HepG2 (cell line): ENCODE measurements at regions not wholly inside any gene's neighbourhood (a gene's known extent, or its start where the extent isn't known, plus 50 kb on each side); places are given as distances from the start of the nearest gene placed in this dataset.

Experiments
- ATAC-seq: fragments of 200-7000 bp; cut with Tn5 transposase; 3 replicates; pipeline ENCODE4 v1.9.1; 2020; ENCODE audit warnings: mild to moderate bottlenecking, moderate library complexity
- BruUV-seq: library from RNA; stranded (reverse); fragments of 400-500 nt; replicated peaks from 2 replicates; lab custom pipeline; 2021; lab: Mats Ljungman, UMichigan
- CTCF ChIA-PET: fragments of 300-600 bp; formaldehyde crosslinking; extraction: SDS; loops from one replicate; lab custom pipeline; 2021; ENCODE audit warnings: low total read pairs, inconsistent platforms, low intra/inter-chr PET ratio; lab: Yijun Ruan, JAX
- POLR2A ChIA-PET: fragments of 350-600 bp; sonication (Branson Sonifier 250); formaldehyde crosslinking; loops from one replicate; lab custom pipeline; 2020; ENCODE audit warnings: antibody characterized with exemption, inconsistent platforms; lab: Yijun Ruan, JAX
- DNase-seq: peaks from one replicate; pipeline ENCODE4 v3.0.0-alpha.2; 2015; ENCODE audit warnings: low spot score
- FAIRE-seq: peaks from 3 replicates; lab custom pipeline; 2011; peaks lifted over from hg19 to GRCh38; lab: Jason Lieb, UNC
- H2AFZ ChIP-seq: one replicate; pipeline ENCODE4 v1.6.1; 2011; ENCODE audit warnings: low read length, inconsistent platforms
- H3K27ac ChIP-seq: fragments of 300-600 bp; 3 replicates; pipeline ENCODE4 v1.8.0; 2011; ENCODE audit warnings: mixed run types, mild to moderate bottlenecking, mixed read lengths, low read length, inconsistent platforms; ENCODE audit not compliant: insufficient read depth; ENCODE audit errors: extremely low read length
- H3K27me3 ChIP-seq, 2 experiments: fragments of 200-600 bp in 1 of 2; 2 replicates in 1 of 2; 3 replicates in 1 of 2; pipeline versions ENCODE4 v1.6.0 to v1.8.0; 2011; ENCODE audit warnings: low read length in 2 of 2, mild to moderate bottlenecking in 2 of 2, moderate library complexity in 2 of 2, inconsistent platforms in 1 of 2; ENCODE audit not compliant: insufficient read depth in 2 of 2, control insufficient read depth in 1 of 2
- H3K36me3 ChIP-seq, 2 experiments: fragments of 200-600 bp in 1 of 2; replicated peaks in 1 of 2; 2 replicates in 1 of 2; 3 replicates in 1 of 2; pipeline versions ENCODE4 v1.5.1 to v1.8.0; 2011; ENCODE audit warnings: low read length in 2 of 2, inconsistent platforms in 1 of 2; ENCODE audit not compliant: insufficient read depth in 2 of 2, control insufficient read depth in 1 of 2
- H3K4me1 ChIP-seq: 2 replicates; pipeline ENCODE4 v1.5.1; 2012; ENCODE audit warnings: low read length, inconsistent platforms; ENCODE audit not compliant: insufficient read depth
- H3K4me2 ChIP-seq: 2 replicates; pipeline ENCODE4 v1.6.0; 2011; ENCODE audit warnings: low read depth, low read length, inconsistent platforms
- H3K4me3 ChIP-seq, 3 experiments: fragments of 200-600 bp in 1 of 3; sonication (generic), shearing (Covaris generic) in 1 of 3; replicated peaks in 1 of 3; 2 replicates each; pipeline ENCODE4 v1.5.1; 2011 to 2016; ENCODE audit warnings: low read length in 3 of 3, inconsistent platforms in 2 of 3, low read depth in 2 of 3, mild to moderate bottlenecking in 2 of 3, control low read depth in 1 of 3, mixed read lengths in 1 of 3; ENCODE audit not compliant: insufficient read depth in 1 of 3
- H3K79me2 ChIP-seq: one replicate; pipeline ENCODE4 v1.6.1; 2011; ENCODE audit warnings: low read length, inconsistent platforms; ENCODE audit not compliant: insufficient read depth
- H3K9ac ChIP-seq: 2 replicates; pipeline ENCODE4 v1.6.0; 2011; ENCODE audit warnings: mild to moderate bottlenecking, low read depth, low read length, inconsistent platforms; ENCODE audit not compliant: insufficient read depth
- H3K9me3 ChIP-seq: 2 replicates; pipeline ENCODE4 v1.5.1; 2012; ENCODE audit warnings: mild to moderate bottlenecking, low read length
- H4K20me1 ChIP-seq: 2 replicates; pipeline ENCODE4 v1.6.0; 2011; ENCODE audit warnings: inconsistent platforms, mild to moderate bottlenecking, low read length, moderate library complexity; ENCODE audit not compliant: insufficient read depth
- HNRNPUL1 ChIP-seq: fragments of 200-400 bp; formaldehyde crosslinking; IDR thresholded peaks from 2 replicates; pipeline ENCODE4 v1.6.1; 2017; ENCODE audit warnings: low read depth, mild to moderate bottlenecking, low read length, moderate library complexity
- MTA3 ChIP-seq: sonication (generic); formaldehyde crosslinking; IDR thresholded peaks from 2 replicates; pipeline ENCODE4 v1.4.0; 2020; ENCODE audit warnings: missing genetic modification reagents
- NFRKB ChIP-seq: fragments of 450-650 bp; IDR thresholded peaks from 2 replicates; pipeline ENCODE4 v1.6.1; 2017
- ONECUT2 ChIP-seq: sonication (generic); formaldehyde crosslinking; IDR thresholded peaks from 2 replicates; pipeline ENCODE4 v1.4.0; 2020; ENCODE audit warnings: missing genetic modification reagents
- PRMT3 ChIP-seq: sonication (generic); formaldehyde crosslinking; IDR thresholded peaks from 2 replicates; pipeline ENCODE4 v1.8.1; 2022; ENCODE audit warnings: low read depth, mild to moderate bottlenecking, moderate library complexity, missing genetic modification reagents, borderline replicate concordance
- RFX1 ChIP-seq: fragments of 450-650 bp; IDR thresholded peaks from 2 replicates; pipeline ENCODE4 v1.6.1; 2017
- SMAD1 ChIP-seq: sonication (generic); formaldehyde crosslinking; IDR thresholded peaks from 2 replicates; pipeline ENCODE4 v1.4.0; 2020; ENCODE audit warnings: missing genetic modification reagents, low read depth, mild to moderate bottlenecking, borderline replicate concordance
- ZNF543 ChIP-seq: sonication (generic); formaldehyde crosslinking; IDR thresholded peaks from 2 replicates; pipeline ENCODE4 v1.4.0; 2020; ENCODE audit warnings: mild to moderate bottlenecking, missing genetic modification reagents
- ZNF7 ChIP-seq: IDR thresholded peaks from 2 replicates; pipeline ENCODE4 v1.6.1; 2016; ENCODE audit warnings: missing biosample characterization, missing genetic modification reagents
- ZNF713 ChIP-seq: sonication (generic); formaldehyde crosslinking; IDR thresholded peaks from 2 replicates; pipeline ENCODE4 v1.4.0; 2020; ENCODE audit warnings: mild to moderate bottlenecking, missing genetic modification reagents
- ZSCAN29 ChIP-seq: sonication (generic); formaldehyde crosslinking; conservative IDR thresholded peaks from 2 replicates; pipeline ENCODE4 v1.4.0; 2020; ENCODE audit warnings: mild to moderate bottlenecking, missing genetic modification reagents
- WGBS: methylation state at CpG from one replicate; pipeline ENCODE4 v1.1.6; 2017; ENCODE audit warnings: low lambda C conversion rate; 5-methylcytosine and 5-hydroxymethylcytosine counted together
- in situ Hi-C: cut with HindIII; loops from 2 replicates; pipeline ENCODE4 v1.10.0; 2017; ENCODE audit warnings: low pct_unique_long_range_greater_than_20kb; ENCODE audit not compliant: extremely low pct_ligation_motif_present
- intact Hi-C: fragments of 100-400 bp; cut with micrococcal nuclease; formaldehyde crosslinking; loops from one replicate; pipeline ENCODE4 v1.10.0; 2022; ENCODE audit not compliant: unreplicated experiment
- TF ChIP-seq, protein P1 (sequence below), 2 experiments: fragments of 450-650 bp in 1 of 2; sonication (generic) in 1 of 2; formaldehyde crosslinking in 1 of 2; IDR thresholded peaks; 2 replicates each; pipeline versions ENCODE4 v1.6.1 to v1.8.0; 2016 to 2022; ENCODE audit warnings: antibody characterized with exemption in 1 of 2, mild to moderate bottlenecking in 1 of 2, missing genetic modification reagents in 1 of 2
- TF ChIP-seq, protein P2 (sequence below): sonication (generic); formaldehyde crosslinking; IDR thresholded peaks from 2 replicates; pipeline ENCODE4 v1.5.0; 2020; ENCODE audit warnings: mild to moderate bottlenecking, missing genetic modification reagents

DNA sequence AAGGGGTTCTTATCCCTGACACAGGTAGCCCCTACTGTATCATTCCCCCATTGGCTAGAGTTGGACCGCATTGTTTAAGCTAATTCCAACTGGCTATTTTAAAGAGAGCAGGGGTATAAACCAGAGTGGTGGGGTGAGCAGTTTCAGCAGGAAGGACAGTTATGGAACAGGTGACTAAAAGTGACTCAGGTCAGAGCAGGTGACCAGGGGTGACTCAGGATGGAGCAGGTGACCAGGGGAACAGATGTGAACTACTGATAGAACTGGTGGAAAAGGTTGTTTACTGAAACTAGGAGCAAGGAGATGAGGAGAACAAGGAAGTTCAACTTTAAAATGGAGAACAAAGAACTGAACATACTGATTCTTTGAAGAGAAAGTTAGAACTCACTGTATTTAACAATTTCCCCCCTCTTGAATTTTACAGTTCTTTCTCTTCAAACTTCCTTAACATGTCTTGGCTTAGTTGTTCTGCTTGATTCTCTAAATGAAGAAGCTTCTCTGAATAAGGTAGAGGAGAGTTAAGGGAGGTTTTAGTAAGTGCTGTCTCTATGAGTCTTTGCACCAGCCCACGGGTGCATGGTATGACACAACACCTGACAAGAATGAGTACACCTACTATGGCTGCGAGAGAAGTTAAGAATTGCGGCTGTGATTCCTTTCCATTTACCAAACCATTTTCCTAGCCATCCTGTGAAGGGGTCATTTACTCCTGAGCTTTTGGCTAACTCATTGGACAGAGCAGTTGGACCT lies 83.4 kb upstream of the WNT7A start:
- Histone ChIP-seq H3K27ac (no peak overlapping the region), H3K4me3 (no peak overlapping the region), H4K20me1 (no peaks in the 10 kb centered on the region), H3K9me3 (no peaks in the 10 kb centered on the region), H3K4me2 (no peak overlapping the region), H3K27me3 (peaks cover 0 to 4% of the 10 kb centered on the region in 2 experiments; a peak in 1 of 5 replicates), H3K4me1 (no peaks in the 10 kb centered on the region), H3K36me3 (no peaks in the 10 kb centered on the region)
- intact Hi-C loops: no loop called here
- in situ Hi-C loops: no loop called here
- no peak for ATAC-seq
- no peak for FAIRE-seq
- 4% methylated on average over 4 of the region's 4 CpGs for WGBS
- CTCF ChIA-PET: no interaction called here
- no TSS peak for BruUV-seq
- TF ChIP-seq ZSCAN29 (no peak), SMAD1 (CRISPR knock-in tag) (no peak), PRMT3 (no peak), NFRKB (no peak), HNRNPUL1 (no peak), ONECUT2 (CRISPR knock-in tag) (no peak), ZNF713 (CRISPR knock-in tag) (no peak), ZNF7 (CRISPR knock-in tag) (no peak), RFX1 (no peak), ZNF543 (no peak), MTA3 (no peak)
- TF ChIP-seq, protein P1, sequence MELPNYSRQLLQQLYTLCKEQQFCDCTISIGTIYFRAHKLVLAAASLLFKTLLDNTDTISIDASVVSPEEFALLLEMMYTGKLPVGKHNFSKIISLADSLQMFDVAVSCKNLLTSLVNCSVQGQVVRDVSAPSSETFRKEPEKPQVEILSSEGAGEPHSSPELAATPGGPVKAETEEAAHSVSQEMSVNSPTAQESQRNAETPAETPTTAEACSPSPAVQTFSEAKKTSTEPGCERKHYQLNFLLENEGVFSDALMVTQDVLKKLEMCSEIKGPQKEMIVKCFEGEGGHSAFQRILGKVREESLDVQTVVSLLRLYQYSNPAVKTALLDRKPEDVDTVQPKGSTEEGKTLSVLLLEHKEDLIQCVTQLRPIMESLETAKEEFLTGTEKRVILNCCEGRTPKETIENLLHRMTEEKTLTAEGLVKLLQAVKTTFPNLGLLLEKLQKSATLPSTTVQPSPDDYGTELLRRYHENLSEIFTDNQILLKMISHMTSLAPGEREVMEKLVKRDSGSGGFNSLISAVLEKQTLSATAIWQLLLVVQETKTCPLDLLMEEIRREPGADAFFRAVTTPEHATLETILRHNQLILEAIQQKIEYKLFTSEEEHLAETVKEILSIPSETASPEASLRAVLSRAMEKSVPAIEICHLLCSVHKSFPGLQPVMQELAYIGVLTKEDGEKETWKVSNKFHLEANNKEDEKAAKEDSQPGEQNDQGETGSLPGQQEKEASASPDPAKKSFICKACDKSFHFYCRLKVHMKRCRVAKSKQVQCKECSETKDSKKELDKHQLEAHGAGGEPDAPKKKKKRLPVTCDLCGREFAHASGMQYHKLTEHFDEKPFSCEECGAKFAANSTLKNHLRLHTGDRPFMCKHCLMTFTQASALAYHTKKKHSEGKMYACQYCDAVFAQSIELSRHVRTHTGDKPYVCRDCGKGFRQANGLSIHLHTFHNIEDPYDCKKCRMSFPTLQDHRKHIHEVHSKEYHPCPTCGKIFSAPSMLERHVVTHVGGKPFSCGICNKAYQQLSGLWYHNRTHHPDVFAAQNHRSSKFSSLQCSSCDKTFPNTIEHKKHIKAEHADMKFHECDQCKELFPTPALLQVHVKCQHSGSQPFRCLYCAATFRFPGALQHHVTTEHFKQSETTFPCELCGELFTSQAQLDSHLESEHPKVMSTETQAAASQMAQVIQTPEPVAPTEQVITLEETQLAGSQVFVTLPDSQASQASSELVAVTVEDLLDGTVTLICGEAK (IDR thresholded peaks at IDR 0.05): no peak
- TF ChIP-seq, protein P1 (CRISPR knock-in tag; IDR thresholded peaks at IDR 0.05): no peak
- TF ChIP-seq, protein P2, sequence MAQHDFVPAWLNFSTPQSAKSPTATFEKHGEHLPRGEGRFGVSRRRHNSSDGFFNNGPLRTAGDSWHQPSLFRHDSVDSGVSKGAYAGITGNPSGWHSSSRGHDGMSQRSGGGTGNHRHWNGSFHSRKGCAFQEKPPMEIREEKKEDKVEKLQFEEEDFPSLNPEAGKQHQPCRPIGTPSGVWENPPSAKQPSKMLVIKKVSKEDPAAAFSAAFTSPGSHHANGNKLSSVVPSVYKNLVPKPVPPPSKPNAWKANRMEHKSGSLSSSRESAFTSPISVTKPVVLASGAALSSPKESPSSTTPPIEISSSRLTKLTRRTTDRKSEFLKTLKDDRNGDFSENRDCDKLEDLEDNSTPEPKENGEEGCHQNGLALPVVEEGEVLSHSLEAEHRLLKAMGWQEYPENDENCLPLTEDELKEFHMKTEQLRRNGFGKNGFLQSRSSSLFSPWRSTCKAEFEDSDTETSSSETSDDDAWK (CRISPR knock-in tag): no peak
- TF ChIP-seq, all 625 proteins: peak for 0
- POLR2A ChIA-PET: no interaction called here
- DNase-seq: no peak
- Histone ChIP-seq H2AFZ (no peak overlapping the region), H3K79me2 (no peaks in the 10 kb centered on the region), H3K9ac (no peak overlapping the region)
